HG03066 (cell line): ENCODE measurements at regions not wholly inside any gene's neighbourhood (a gene's known extent, or its start where the extent isn't known, plus 50 kb on each side); places are given as distances from the start of the nearest gene placed in this dataset.

Experiments used
- ATAC-seq: cut with Tn5 transposase; IDR thresholded peaks from one replicate; pipeline ENCODE4 v1.9.1; 2021; ENCODE audit warnings: low read depth; ENCODE audit not compliant: unreplicated experiment

GRCh38 chr9:17846948-17847655 lies 268.2 kb downstream of the SH3GL2 start:
- no peak for ATAC-seq

- no peak for ATAC-seq
These were observed 269.0 kb downstream of the SH3GL2 start for GRCh38 chr9:17847908-17848307.

GRCh38 chr9:17852108-17852507 lies 273.2 kb downstream of the SH3GL2 start:
- no peak for ATAC-seq

- ATAC-seq, result no peak
These were observed 275.6 kb downstream of the SH3GL2 start for GRCh38 chr9:17854487-17854886.

GRCh38 chr9:17856995-17857394 lies 278.1 kb downstream of the SH3GL2 start:
- ATAC-seq, result no peak

GRCh38 chr9:17859228-17859627 lies 280.4 kb downstream of the SH3GL2 start:
- ATAC-seq, result no peak

GRCh38 chr9:17859987-17860386 lies 281.1 kb downstream of the SH3GL2 start:
- ATAC-seq, result no peak

GRCh38 chr9:17862101-17862500 lies 283.2 kb downstream of the SH3GL2 start:
- ATAC-seq, result no peak

GRCh38 chr9:17862629-17863028 lies 283.8 kb downstream of the SH3GL2 start:
- ATAC-seq, result no peak

- peak; percentile 88 for ATAC-seq
These were observed 284.5 kb downstream of the SH3GL2 start for GRCh38 chr9:17863213-17863883.

- ATAC-seq, result no peak
These were observed 285.1 kb downstream of the SH3GL2 start for GRCh38 chr9:17863924-17864323.

- no peak for ATAC-seq
These were observed 286.1 kb downstream of the SH3GL2 start for GRCh38 chr9:17864951-17865350.

GRCh38 chr9:17865881-17866280 lies 287.0 kb downstream of the SH3GL2 start:
- ATAC-seq, result no peak

- ATAC-seq, result no peak
These were observed 291.9 kb downstream of the SH3GL2 start for GRCh38 chr9:17870722-17871121.

- no peak for ATAC-seq
These were observed 292.5 kb downstream of the SH3GL2 start for GRCh38 chr9:17871213-17871890.

GRCh38 chr9:17875886-17876285 lies 297.0 kb downstream of the SH3GL2 start:
- no peak for ATAC-seq

GRCh38 chr9:17876687-17877086 lies 297.8 kb downstream of the SH3GL2 start:
- ATAC-seq, result no peak

GRCh38 chr9:17878810-17879370 lies 300.0 kb downstream of the SH3GL2 start:
- no peak for ATAC-seq

GRCh38 chr9:17881371-17881770 lies 302.5 kb downstream of the SH3GL2 start:
- no peak for ATAC-seq

GRCh38 chr9:17882688-17883594 lies 304.1 kb downstream of the SH3GL2 start:
- ATAC-seq, result no peak
